ENCODE measurements at regions not wholly inside any gene's neighbourhood (a gene's known extent, or its start where the extent isn't known, plus 50 kb on each side); places are given as distances from the start of the nearest gene placed in this dataset.

- TF ChIP-seq CTCF (conservative IDR thresholded peaks at IDR 0.05 in 1 of 2, IDR thresholded peaks at IDR 0.05 in 1 of 2; ENCODE audit: extremely low read depth in 1 of 2, insufficient read depth in 1 of 2, low read depth in 1 of 2, low read length in 2 of 2) = no peak
- TF ChIP-seq EZH2 (IDR thresholded peaks at IDR 0.05; ENCODE audit: borderline replicate concordance, low read length) = no peak
Measured at GRCh38 chr6:6091608-6092002, 84.9 kb upstream of the NRN1 start.
